ENCODE measurements at regions not wholly inside any gene's neighbourhood (a gene's known extent, or its start where the extent isn't known, plus 50 kb on each side); places are given as distances from the start of the nearest gene placed in this dataset.
"Not testable (repeated sequence)": the region's sequence is repeated elsewhere in the genome, so short reads cannot be mapped to it uniquely, and the experiment has no call there.

- not testable (repeated sequence) for DNase-seq (ENCODE audit: low read depth in 1 of 2, low spot score in 1 of 2)
These were observed 70.8 kb downstream of the TBC1D26 start for GRCh38 chr17:15802917-15803316.

DNA sequence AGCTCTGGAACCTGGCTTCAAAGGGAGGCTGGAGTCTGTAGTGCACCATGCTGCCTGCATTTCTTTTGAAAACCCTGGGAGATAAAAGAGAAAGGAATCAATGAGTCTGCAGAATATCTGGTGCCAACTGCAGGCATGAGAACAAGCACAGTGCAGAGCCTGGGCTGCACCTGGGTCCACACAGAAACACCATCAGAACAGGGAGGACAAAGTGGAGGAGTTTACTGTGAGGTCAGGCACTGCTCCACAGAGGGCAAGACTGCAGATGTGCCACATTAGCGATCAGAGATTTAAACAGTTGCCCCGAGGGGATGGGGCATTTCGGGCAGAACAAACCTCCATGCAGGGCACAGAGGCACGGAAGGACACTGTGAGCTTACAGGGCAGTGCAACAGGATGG is 74.7 kb downstream of the TBC1D26 start:
- not testable (repeated sequence) for DNase-seq (ENCODE audit: low read depth in 1 of 2, low spot score in 1 of 2)

DNA sequence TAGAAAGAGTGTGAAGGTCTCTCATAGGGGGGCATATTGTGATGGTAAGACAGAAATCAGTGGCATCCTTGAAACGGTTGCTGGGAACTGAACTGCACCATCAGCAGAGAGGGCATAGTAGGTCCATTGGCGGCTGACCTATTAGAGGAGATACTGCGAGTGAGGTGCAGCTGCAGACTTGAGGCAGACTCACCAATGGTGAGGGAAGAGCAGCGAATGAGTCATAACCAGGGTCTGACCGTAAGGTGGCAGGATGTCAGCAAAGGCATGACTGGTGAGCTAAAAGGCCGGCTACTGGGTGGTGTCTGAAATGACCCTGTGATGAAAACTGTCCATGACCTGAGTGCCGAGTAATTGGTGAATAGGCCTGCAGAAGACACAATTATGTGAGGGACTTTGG is 81.3 kb downstream of the TBC1D26 start:
- not testable (repeated sequence) for DNase-seq (ENCODE audit: low read depth in 1 of 2, low spot score in 1 of 2)

GRCh38 chr17:15814003-15814402 is 81.9 kb downstream of the TBC1D26 start:
- DNase-seq (ENCODE audit: low read depth in 1 of 2, low spot score in 1 of 2), result not testable (repeated sequence)

- DNase-seq (ENCODE audit: low read depth in 1 of 2, low spot score in 1 of 2), result not testable (repeated sequence)
These were observed 85.8 kb downstream of the TBC1D26 start for GRCh38 chr17:15817861-15818260.

- not testable (repeated sequence) for DNase-seq (ENCODE audit: low read depth in 1 of 2, low spot score in 1 of 2)
These were observed 90.2 kb downstream of the TBC1D26 start for GRCh38 chr17:15822280-15822679.

GRCh38 chr17:15828727-15829314 is 96.7 kb downstream of the TBC1D26 start:
- peak; percentile 43 to 68 for DNase-seq (ENCODE audit: low read depth in 1 of 2, low spot score in 1 of 2)

- not testable (repeated sequence) for DNase-seq (ENCODE audit: low read depth in 1 of 2, low spot score in 1 of 2)
These were observed 98.1 kb downstream of the TBC1D26 start for GRCh38 chr17:15830221-15830620.

GRCh38 chr17:15831182-15831581 is 99.1 kb downstream of the TBC1D26 start:
- DNase-seq (ENCODE audit: low read depth in 1 of 2, low spot score in 1 of 2), result not testable (repeated sequence)

GRCh38 chr17:15832921-15833480 is 100.9 kb downstream of the TBC1D26 start:
- DNase-seq (ENCODE audit: low read depth in 1 of 2, low spot score in 1 of 2), result not testable (repeated sequence)

DNA sequence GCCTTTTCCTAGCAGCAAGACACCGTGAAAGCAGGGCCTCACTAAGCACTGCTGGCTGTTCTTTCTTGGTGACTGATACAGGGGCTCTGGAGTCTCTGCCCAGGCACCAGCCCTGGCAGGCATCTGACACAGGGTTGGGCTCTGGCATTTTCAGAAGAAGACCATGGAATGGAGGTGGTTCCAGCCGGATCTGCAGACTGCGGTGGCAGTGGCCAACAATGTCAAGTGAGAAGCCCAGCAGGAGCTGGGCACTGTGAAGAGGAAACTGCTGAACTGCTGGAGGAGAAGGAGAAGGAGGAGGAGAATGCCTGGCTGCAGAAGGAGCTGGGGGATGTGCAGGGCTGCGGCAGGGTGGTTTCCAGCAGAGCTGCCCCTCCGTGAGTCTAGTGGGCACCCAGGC is 101.8 kb downstream of the TBC1D26 start:
- DNase-seq (ENCODE audit: low read depth in 1 of 2, low spot score in 1 of 2), result not testable (repeated sequence)

DNA sequence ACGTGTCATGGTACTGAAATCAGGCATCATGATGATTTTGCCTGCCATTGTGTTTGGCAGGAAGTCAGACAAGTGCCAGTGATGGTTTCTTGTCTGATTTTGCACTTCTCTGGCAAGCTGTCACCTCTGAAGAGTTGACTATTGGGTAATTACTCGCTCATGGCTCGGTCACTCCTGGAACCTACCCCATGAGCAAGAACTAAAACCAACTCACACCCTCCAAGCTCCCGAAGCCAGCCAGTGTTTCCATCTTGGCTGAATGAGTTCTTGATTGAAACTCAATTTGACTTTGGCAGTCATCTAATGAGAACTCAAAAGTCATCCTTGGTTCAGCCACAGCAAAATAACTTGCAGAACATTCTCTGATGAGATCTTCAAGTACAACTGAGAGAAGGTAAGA is 103.4 kb downstream of the TBC1D26 start:
- not testable (repeated sequence) for DNase-seq (ENCODE audit: low read depth in 1 of 2, low spot score in 1 of 2)

GRCh38 chr17:15836249-15836982 is 104.3 kb downstream of the TBC1D26 start:
- not testable (repeated sequence) for DNase-seq (ENCODE audit: low read depth in 1 of 2, low spot score in 1 of 2)

- DNase-seq (ENCODE audit: low read depth in 1 of 2, low spot score in 1 of 2), result not testable (repeated sequence)
These were observed 104.9 kb downstream of the TBC1D26 start for GRCh38 chr17:15836991-15837390.

DNA sequence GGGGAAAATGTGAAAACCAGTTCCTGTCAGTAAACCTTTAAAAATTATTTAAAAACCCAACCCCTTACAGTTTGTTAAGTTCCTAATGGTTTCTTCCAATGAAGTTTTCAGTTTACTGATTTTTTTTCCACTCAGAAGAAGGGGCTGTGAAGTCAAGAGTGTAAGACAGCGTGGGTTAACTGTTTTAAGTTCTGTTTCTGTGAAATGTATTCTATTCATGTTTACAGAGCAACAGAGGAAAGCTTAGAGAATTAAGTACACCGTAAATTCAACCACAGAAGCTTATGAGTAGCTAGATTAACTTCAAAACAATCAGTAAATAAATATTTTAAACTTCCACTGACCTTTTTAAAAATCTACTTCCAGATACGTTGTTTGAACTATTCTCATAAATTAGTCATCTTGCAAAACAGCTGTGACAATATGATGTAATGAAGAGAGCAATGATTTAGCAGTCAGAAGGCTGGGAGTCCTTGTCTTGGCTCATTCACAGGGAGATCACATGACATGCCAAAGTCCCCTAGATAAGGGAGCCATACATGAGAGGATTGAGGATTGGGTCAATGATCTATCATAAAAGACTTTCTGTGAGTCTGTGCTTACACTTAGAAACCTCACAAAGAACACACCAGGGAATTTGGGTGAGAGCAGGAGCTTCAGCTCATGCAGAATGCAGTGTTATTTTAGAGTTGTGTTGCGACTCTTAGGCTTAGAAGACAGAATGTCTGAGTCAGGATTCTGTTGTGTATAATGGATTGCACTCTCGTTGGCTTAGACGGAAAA is 97.3 kb upstream of the ADORA2B start:
- not testable (repeated sequence) for DNase-seq (ENCODE audit: low read depth in 1 of 2, low spot score in 1 of 2)

- DNase-seq (ENCODE audit: low read depth in 1 of 2, low spot score in 1 of 2), result peak; percentile 8 to 44
These were observed 95.9 kb upstream of the ADORA2B start for GRCh38 chr17:15849054-15849453.

- DNase-seq (ENCODE audit: low read depth in 1 of 2, low spot score in 1 of 2), result not testable (repeated sequence)
These were observed 94.9 kb upstream of the ADORA2B start for GRCh38 chr17:15850071-15850470.

DNA sequence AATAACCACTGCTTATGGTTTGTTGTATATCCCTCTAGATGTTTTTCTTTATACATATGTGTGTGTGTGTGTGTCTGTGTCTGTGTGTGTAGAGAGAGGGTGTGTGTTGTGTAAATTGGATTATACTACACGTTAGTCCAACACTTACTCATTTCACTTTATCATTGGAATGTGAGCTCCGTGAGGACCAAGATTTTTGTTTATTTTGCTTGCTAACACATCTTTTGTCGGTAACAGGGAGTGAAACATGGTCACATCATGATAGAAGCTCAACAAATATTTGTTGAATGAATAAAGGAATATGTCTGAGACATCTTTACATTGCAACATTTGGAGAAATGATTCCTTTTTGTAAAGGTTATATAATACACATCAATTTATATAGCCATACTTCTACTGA is 94.2 kb upstream of the ADORA2B start:
- DNase-seq (ENCODE audit: low read depth in 1 of 2, low spot score in 1 of 2), result not testable (repeated sequence)

DNA sequence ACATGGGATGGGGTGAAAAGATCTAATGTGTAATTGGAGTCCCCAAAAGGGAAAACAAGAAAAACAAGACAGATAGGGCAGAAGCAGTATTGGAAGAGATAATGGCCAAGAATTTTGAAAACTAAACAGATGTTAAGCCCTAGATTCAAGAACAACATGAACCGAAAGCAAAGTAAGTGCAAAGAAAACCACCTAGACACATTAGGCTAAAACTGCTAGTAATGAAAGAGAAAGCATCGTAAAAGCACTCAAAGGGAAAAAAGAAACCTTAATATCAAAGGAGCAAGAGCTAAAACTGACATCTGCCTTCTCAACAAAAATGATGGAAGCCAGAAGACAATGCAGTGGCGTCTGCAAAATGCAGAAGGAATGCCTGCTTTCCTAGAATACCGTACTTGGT is 92.1 kb upstream of the ADORA2B start:
- not testable (repeated sequence) for DNase-seq (ENCODE audit: low read depth in 1 of 2, low spot score in 1 of 2)

GRCh38 chr17:15856191-15856590 is 88.7 kb upstream of the ADORA2B start:
- not testable (repeated sequence) for DNase-seq (ENCODE audit: low read depth in 1 of 2, low spot score in 1 of 2)

GRCh38 chr17:15856745-15857144 is 88.2 kb upstream of the ADORA2B start:
- DNase-seq (ENCODE audit: low read depth in 1 of 2, low spot score in 1 of 2), result not testable (repeated sequence)
